ENCODE measurements at regions not wholly inside any gene's neighbourhood (a gene's known extent, or its start where the extent isn't known, plus 50 kb on each side); places are given as distances from the start of the nearest gene placed in this dataset.

GRCh38 chr16:55179852-55180585, 144.0 kb upstream of the IRX6 start:
- Mint-ChIP-seq H3K4me1 (ENCODE audit: insufficient read depth, unreplicated experiment) (no peaks in the 10 kb centered on the region), H3K27ac (ENCODE audit: low read depth, unreplicated experiment) (no peak overlapping the region), H3K27me3 (ENCODE audit: insufficient read depth, unreplicated experiment) (peaks cover 26% of the 10 kb centered on the region), H3K4me3 (ENCODE audit: unreplicated experiment) (no peak overlapping the region), H3K9me3 (ENCODE audit: unreplicated experiment) (peaks cover 5% of the 10 kb centered on the region), H3K36me3 (ENCODE audit: insufficient read depth, unreplicated experiment) (no peaks in the 10 kb centered on the region)
- no peak for DNase-seq (ENCODE audit: unreplicated experiment)
- BruUV-seq (replicated peaks), result no TSS peak
- ChIA-PET POLR2A (no interaction called here), CTCF (interaction anchor here (0.9 kb wide), 1 partner anchor 9 kb away, joined by 3 read pairs; no protein-coding TSS in a partner anchor)
- TF ChIP-seq CTCF (IDR thresholded peaks at IDR 0.05; ENCODE audit: unreplicated experiment), result no peak
- intact Hi-C loops (cut with micrococcal nuclease), result no loop called here

GRCh38 chr16:55184052-55184451, 140.0 kb upstream of the IRX6 start:
- BruUV-seq (replicated peaks), result no TSS peak
- Mint-ChIP-seq H3K9me3 (ENCODE audit: unreplicated experiment) (no peaks in the 10 kb centered on the region), H3K36me3 (ENCODE audit: insufficient read depth, unreplicated experiment) (no peaks in the 10 kb centered on the region), H3K27me3 (ENCODE audit: insufficient read depth, unreplicated experiment) (peaks cover 54% of the 10 kb centered on the region), H3K4me3 (ENCODE audit: unreplicated experiment) (no peak overlapping the region), H3K27ac (ENCODE audit: low read depth, unreplicated experiment) (no peak overlapping the region), H3K4me1 (ENCODE audit: insufficient read depth, unreplicated experiment) (no peaks in the 10 kb centered on the region)
- CTCF ChIA-PET, result interaction anchor here (0.6 kb wide), 2 partner anchors 24 to 787 kb away, joined by 3 to 4 read pairs; no protein-coding TSS in a partner anchor
- no peak for DNase-seq (ENCODE audit: unreplicated experiment)
- intact Hi-C loops (cut with micrococcal nuclease), result no loop called here
- POLR2A ChIA-PET, result interaction anchor here (0.6 kb wide), 1 partner anchor 31 kb away, joined by 3 read pairs; no protein-coding TSS in a partner anchor
- TF ChIP-seq CTCF (IDR thresholded peaks at IDR 0.05; ENCODE audit: unreplicated experiment), result no peak

GRCh38 chr16:55184619-55185018, 139.4 kb upstream of the IRX6 start:
- BruUV-seq (replicated peaks), result no TSS peak
- peaks cover 54% of the 10 kb centered on the region for H3K27me3 Mint-ChIP-seq (ENCODE audit: insufficient read depth, unreplicated experiment)
- ChIA-PET POLR2A (interaction anchor here (0.6 kb wide), 1 partner anchor 32 kb away, joined by 3 read pairs; no protein-coding TSS in a partner anchor), CTCF (interaction anchor here (0.6 kb wide), 1 partner anchor 788 kb away, joined by 4 read pairs; no protein-coding TSS in a partner anchor)
- no peaks in the 10 kb centered on the region for H3K4me1 Mint-ChIP-seq (ENCODE audit: insufficient read depth, unreplicated experiment)
- no peak overlapping the region for H3K4me3 Mint-ChIP-seq (ENCODE audit: unreplicated experiment)
- TF ChIP-seq CTCF (IDR thresholded peaks at IDR 0.05; ENCODE audit: unreplicated experiment), result no peak
- H3K9me3 Mint-ChIP-seq (ENCODE audit: unreplicated experiment), result no peaks in the 10 kb centered on the region
- DNase-seq (ENCODE audit: unreplicated experiment), result no peak
- no peak overlapping the region for H3K27ac Mint-ChIP-seq (ENCODE audit: low read depth, unreplicated experiment)
- H3K36me3 Mint-ChIP-seq (ENCODE audit: insufficient read depth, unreplicated experiment), result no peaks in the 10 kb centered on the region
- intact Hi-C loops (cut with micrococcal nuclease), result no loop called here

GRCh38 chr16:55189224-55189623, 134.8 kb upstream of the IRX6 start:
- Mint-ChIP-seq H3K27ac (ENCODE audit: low read depth, unreplicated experiment) (no peak overlapping the region), H3K4me1 (ENCODE audit: insufficient read depth, unreplicated experiment) (no peaks in the 10 kb centered on the region), H3K36me3 (ENCODE audit: insufficient read depth, unreplicated experiment) (no peaks in the 10 kb centered on the region), H3K27me3 (ENCODE audit: insufficient read depth, unreplicated experiment) (peaks cover 35% of the 10 kb centered on the region), H3K9me3 (ENCODE audit: unreplicated experiment) (no peaks in the 10 kb centered on the region), H3K4me3 (ENCODE audit: unreplicated experiment) (no peak overlapping the region)
- no peak for DNase-seq (ENCODE audit: unreplicated experiment)
- BruUV-seq (replicated peaks), result no TSS peak
- POLR2A ChIA-PET, result no interaction called here
- CTCF ChIA-PET, result interaction anchor here (0.6 to 1.2 kb wide), 5 partner anchors 10 to 34 kb away, joined by 3 read pairs; no protein-coding TSS in a partner anchor
- no peak for TF ChIP-seq CTCF (IDR thresholded peaks at IDR 0.05; ENCODE audit: unreplicated experiment)
- intact Hi-C loops (cut with micrococcal nuclease), result no loop called here
